ENCODE measurements at regions not wholly inside any gene's neighbourhood (a gene's known extent, or its start where the extent isn't known, plus 50 kb on each side); places are given as distances from the start of the nearest gene placed in this dataset.

DNA sequence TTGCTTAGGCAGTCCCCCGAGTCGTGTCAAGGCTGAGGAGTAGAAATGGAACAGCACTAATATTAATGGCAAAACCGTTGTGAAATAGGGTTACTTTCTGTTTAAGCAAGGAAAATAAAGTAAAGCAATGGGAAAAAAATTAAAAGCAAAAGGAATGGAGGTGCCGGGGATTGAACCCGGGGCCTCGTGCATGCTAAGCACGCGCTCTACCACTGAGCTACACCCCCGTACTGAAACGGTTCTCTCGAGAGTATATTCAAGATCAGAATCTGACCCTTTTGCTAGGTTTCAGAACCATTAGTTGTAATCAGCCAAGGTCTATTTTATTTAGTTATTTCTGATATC is 85.5 kb downstream of the TRIM27 start:
- H3K4me1 ChIP-seq (ENCODE audit: control insufficient read depth in 2 of 3, insufficient read depth in 2 of 3, low read depth in 1 of 3, low read length in 3 of 3), result peaks cover 0 to 6% (median 2%) of the 10 kb centered on the region in 3 donors
- H3K27ac ChIP-seq (ENCODE audit: low read depth in 2 of 2, low read length in 2 of 2), result peak overlapping the region in 1 of 2 donors; percentile 11
- TF ChIP-seq, protein P1, sequence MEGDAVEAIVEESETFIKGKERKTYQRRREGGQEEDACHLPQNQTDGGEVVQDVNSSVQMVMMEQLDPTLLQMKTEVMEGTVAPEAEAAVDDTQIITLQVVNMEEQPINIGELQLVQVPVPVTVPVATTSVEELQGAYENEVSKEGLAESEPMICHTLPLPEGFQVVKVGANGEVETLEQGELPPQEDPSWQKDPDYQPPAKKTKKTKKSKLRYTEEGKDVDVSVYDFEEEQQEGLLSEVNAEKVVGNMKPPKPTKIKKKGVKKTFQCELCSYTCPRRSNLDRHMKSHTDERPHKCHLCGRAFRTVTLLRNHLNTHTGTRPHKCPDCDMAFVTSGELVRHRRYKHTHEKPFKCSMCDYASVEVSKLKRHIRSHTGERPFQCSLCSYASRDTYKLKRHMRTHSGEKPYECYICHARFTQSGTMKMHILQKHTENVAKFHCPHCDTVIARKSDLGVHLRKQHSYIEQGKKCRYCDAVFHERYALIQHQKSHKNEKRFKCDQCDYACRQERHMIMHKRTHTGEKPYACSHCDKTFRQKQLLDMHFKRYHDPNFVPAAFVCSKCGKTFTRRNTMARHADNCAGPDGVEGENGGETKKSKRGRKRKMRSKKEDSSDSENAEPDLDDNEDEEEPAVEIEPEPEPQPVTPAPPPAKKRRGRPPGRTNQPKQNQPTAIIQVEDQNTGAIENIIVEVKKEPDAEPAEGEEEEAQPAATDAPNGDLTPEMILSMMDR (IDR thresholded peaks at IDR 0.05; ENCODE audit: borderline replicate concordance, extremely low read depth, insufficient read depth), result no peak
- H3K9me3 ChIP-seq (ENCODE audit: control insufficient read depth in 2 of 3, insufficient read depth in 1 of 3, low read length in 3 of 3), result no peaks in the 10 kb centered on the region
- FAIRE-seq (no peak), DNase-seq (peak in 4 of 5 donors; percentile 76 to 92 (median 88))
- H3K9ac ChIP-seq (ENCODE audit: low read length in 3 of 3), result peak overlapping the region; percentile 8 to 78 (median 77)
- no peaks in the 10 kb centered on the region for H3K36me3 ChIP-seq (ENCODE audit: control insufficient read depth in 2 of 3, insufficient read depth in 3 of 3, low read length in 3 of 3)
- peak overlapping the region; percentile 74 to 99 (median 92) for H3K4me3 ChIP-seq (ENCODE audit: low read length in 3 of 3)
- peaks cover 16% of the 10 kb centered on the region for H3K27me3 ChIP-seq (ENCODE audit: control insufficient read depth, insufficient read depth, low read length)
- intact Hi-C loops (cut with DNase I), result loop anchor here (10.0 kb wide), 1 partner anchor 187 kb away; no protein-coding TSS in a partner anchor

DNA sequence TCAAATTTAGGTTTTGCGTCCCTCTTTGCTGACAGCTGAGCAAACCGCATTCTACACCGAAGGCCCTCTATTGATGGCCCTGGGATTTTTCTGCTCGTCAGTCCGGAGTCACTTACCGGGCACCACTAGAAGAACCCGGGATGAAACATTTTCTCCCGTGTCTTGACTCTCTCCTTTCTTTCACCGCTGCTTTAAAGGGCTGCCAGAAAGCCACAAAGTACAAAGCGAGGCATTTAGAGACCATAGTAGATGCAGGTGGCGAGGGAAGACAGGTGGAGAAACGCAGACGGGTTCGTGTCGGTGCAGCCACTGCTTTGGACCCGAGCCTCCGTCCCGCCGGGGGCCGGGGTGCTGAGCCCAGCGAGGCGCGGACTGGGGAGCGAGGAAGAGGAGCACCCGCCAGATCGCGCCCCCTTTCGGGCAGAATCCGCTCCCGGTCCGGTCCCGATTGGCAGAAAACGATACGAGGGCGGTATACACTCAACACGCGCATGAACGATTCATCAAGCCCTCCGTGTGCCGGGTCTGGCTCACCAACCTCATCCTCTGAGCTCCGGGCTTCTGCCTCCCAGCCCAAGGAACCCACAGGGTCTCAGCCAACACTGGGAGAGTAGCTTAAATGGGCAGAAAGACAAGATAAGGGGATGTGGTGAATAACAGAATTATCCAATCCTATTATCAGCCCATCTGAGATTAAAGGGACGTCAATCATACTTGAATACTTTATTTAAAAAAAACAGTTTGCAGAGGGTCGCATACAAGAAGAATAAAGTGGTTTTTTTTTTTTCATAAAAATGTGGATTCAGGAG is 84.9 kb downstream of the TRIM27 start:
- no peaks in the 10 kb centered on the region for H3K9me3 ChIP-seq (ENCODE audit: control insufficient read depth in 2 of 3, insufficient read depth in 1 of 3, low read length in 3 of 3)
- TF ChIP-seq, protein P1 (IDR thresholded peaks at IDR 0.05; ENCODE audit: borderline replicate concordance, extremely low read depth, insufficient read depth), result peak; percentile 48
- H3K27ac ChIP-seq (ENCODE audit: low read depth in 2 of 2, low read length in 2 of 2), result peak overlapping the region; percentile 11 to 20
- H3K36me3 ChIP-seq (ENCODE audit: control insufficient read depth in 2 of 3, insufficient read depth in 3 of 3, low read length in 3 of 3), result no peaks in the 10 kb centered on the region
- H3K9ac ChIP-seq (ENCODE audit: low read length in 3 of 3), result peak overlapping the region; percentile 8 to 78 (median 77)
- FAIRE-seq, result no peak
- intact Hi-C loops (cut with DNase I), result loop anchor here (10.0 kb wide), 1 partner anchor 186 kb away; no protein-coding TSS in a partner anchor
- peak; percentile 87 to 91 (median 88) for DNase-seq
- H3K4me1 ChIP-seq (ENCODE audit: control insufficient read depth in 2 of 3, insufficient read depth in 2 of 3, low read depth in 1 of 3, low read length in 3 of 3), result peaks cover 0 to 6% (median 2%) of the 10 kb centered on the region in 3 donors
- peaks cover 10% of the 10 kb centered on the region for H3K27me3 ChIP-seq (ENCODE audit: control insufficient read depth, insufficient read depth, low read length)
- H3K4me3 ChIP-seq (ENCODE audit: low read length in 3 of 3), result peak overlapping the region; percentile 74 to 99 (median 92)

DNA sequence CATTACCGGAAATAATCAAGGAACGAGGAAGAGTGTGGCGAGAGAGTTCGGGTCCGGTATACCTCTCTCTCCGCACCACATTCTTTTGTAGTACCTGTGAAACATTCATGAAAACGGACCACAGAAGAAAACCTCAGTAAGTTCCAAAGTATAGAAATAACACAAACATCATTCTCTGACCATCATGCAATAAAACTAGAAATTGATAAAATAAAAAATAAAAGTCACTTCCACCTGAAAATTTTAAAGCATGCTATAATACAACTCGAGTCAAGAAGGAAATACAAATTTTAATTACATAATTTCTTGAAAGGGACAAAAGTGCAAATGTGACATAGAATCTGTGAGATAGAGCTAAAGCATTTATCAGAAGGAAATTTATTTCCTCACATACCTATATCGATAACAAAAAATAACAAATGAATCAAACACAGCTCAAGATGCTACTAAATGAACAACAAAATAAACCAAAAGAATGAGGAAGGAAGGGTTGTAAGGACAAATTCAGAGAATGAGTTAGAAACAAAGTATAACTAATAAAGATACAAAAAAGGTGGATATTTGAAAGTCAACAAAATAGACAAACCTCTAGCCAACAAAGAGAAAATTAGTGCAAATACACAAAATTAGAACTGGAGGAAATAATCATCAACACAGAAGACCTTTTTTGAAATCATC is 84.2 kb downstream of the TRIM27 start:
- Histone ChIP-seq H3K9ac (ENCODE audit: low read length in 3 of 3) (peak overlapping the region in 1 of 3 donors; percentile 78), H3K36me3 (ENCODE audit: control insufficient read depth in 2 of 3, insufficient read depth in 3 of 3, low read length in 3 of 3) (no peaks in the 10 kb centered on the region), H3K4me3 (ENCODE audit: low read length in 3 of 3) (peak overlapping the region; percentile 74 to 99 (median 92)), H3K27me3 (ENCODE audit: control insufficient read depth, insufficient read depth, low read length) (peaks cover 6% of the 10 kb centered on the region), H3K4me1 (ENCODE audit: control insufficient read depth in 2 of 3, insufficient read depth in 2 of 3, low read depth in 1 of 3, low read length in 3 of 3) (peaks cover 0 to 6% (median 2%) of the 10 kb centered on the region in 3 donors), H3K27ac (ENCODE audit: low read depth in 2 of 2, low read length in 2 of 2) (no peak overlapping the region), H3K9me3 (ENCODE audit: control insufficient read depth in 2 of 3, insufficient read depth in 1 of 3, low read length in 3 of 3) (no peaks in the 10 kb centered on the region)
- TF ChIP-seq, protein P1 (IDR thresholded peaks at IDR 0.05; ENCODE audit: borderline replicate concordance, extremely low read depth, insufficient read depth), result no peak
- intact Hi-C loops (cut with DNase I), result loop anchor here (10.0 kb wide), 1 partner anchor 185 kb away; no protein-coding TSS in a partner anchor
- DNase-seq (no peak), FAIRE-seq (no peak)

Data from kidney (tissue), 13 donors.